ENCODE measurements at regions not wholly inside any gene's neighbourhood (a gene's known extent, or its start where the extent isn't known, plus 50 kb on each side); places are given as distances from the start of the nearest gene placed in this dataset.
A peak's percentile ranks its signal among the peaks of the same experiment; 100 is the strongest.

GRCh38 chr7:22027475-22027874 is 81.8 kb upstream of the CDCA7L start:
- Mint-ChIP-seq H3K27me3 (ENCODE audit: low read depth in 3 of 3) (peaks cover 0 to 3% (median 1%) of the 10 kb centered on the region in 3 donors), H3K9me3 (no peaks in the 10 kb centered on the region), H3K36me3 (no peaks in the 10 kb centered on the region), H3K4me3 (no peak overlapping the region), H3K27ac (no peak overlapping the region), H3K4me1 (no peaks in the 10 kb centered on the region)
- DNase-seq: no peak

- Mint-ChIP-seq H3K4me3 (no peak overlapping the region), H3K27me3 (ENCODE audit: low read depth in 3 of 3) (peaks cover 0 to 3% (median 3%) of the 10 kb centered on the region in 3 donors), H3K27ac (no peak overlapping the region), H3K36me3 (no peaks in the 10 kb centered on the region), H3K9me3 (no peaks in the 10 kb centered on the region), H3K4me1 (peaks cover 0 to 10% of the 10 kb centered on the region in 2 donors)
- DNase-seq: no peak
Measured at GRCh38 chr7:22025983-22026382, 80.3 kb upstream of the CDCA7L start.

- H3K4me3 Mint-ChIP-seq: no peak overlapping the region
- H3K9me3 Mint-ChIP-seq: no peaks in the 10 kb centered on the region
- peaks cover 0 to 11% of the 10 kb centered on the region in 2 donors for H3K4me1 Mint-ChIP-seq
- H3K27me3 Mint-ChIP-seq (ENCODE audit: low read depth in 3 of 3): peaks cover 0 to 3% (median 3%) of the 10 kb centered on the region in 3 donors
- H3K27ac Mint-ChIP-seq: no peak overlapping the region
- no peak for DNase-seq
- H3K36me3 Mint-ChIP-seq: no peaks in the 10 kb centered on the region
Measured at GRCh38 chr7:22025075-22025474, 79.4 kb upstream of the CDCA7L start.

- H3K27me3 Mint-ChIP-seq (ENCODE audit: low read depth in 3 of 3): peaks cover 2 to 8% (median 6%) of the 10 kb centered on the region in 3 donors
- no peaks in the 10 kb centered on the region for H3K9me3 Mint-ChIP-seq
- H3K27ac Mint-ChIP-seq: no peak overlapping the region
- H3K4me3 Mint-ChIP-seq: no peak overlapping the region
- H3K36me3 Mint-ChIP-seq: no peaks in the 10 kb centered on the region
- peaks cover 0 to 11% of the 10 kb centered on the region in 2 donors for H3K4me1 Mint-ChIP-seq
- DNase-seq: no peak
Measured at GRCh38 chr7:22019931-22020330, 74.2 kb upstream of the CDCA7L start.

- no peak overlapping the region for H3K27ac Mint-ChIP-seq
- H3K4me3 Mint-ChIP-seq: no peak overlapping the region
- no peak for DNase-seq
- no peaks in the 10 kb centered on the region for H3K36me3 Mint-ChIP-seq
- peaks cover 0 to 6% of the 10 kb centered on the region in 2 donors for H3K4me1 Mint-ChIP-seq
- H3K9me3 Mint-ChIP-seq: no peaks in the 10 kb centered on the region
- peaks cover 2 to 5% (median 5%) of the 10 kb centered on the region in 3 donors for H3K27me3 Mint-ChIP-seq (ENCODE audit: low read depth in 3 of 3)
Measured at GRCh38 chr7:22016507-22016906, 70.8 kb upstream of the CDCA7L start.

- H3K27ac Mint-ChIP-seq: no peak overlapping the region
- no peaks in the 10 kb centered on the region for H3K4me1 Mint-ChIP-seq
- peaks cover 2 to 8% (median 5%) of the 10 kb centered on the region in 3 donors for H3K27me3 Mint-ChIP-seq (ENCODE audit: low read depth in 3 of 3)
- no peak for DNase-seq
- H3K4me3 Mint-ChIP-seq: no peak overlapping the region
- H3K36me3 Mint-ChIP-seq: no peaks in the 10 kb centered on the region
- H3K9me3 Mint-ChIP-seq: no peaks in the 10 kb centered on the region
Measured at GRCh38 chr7:22013711-22014110, 68.0 kb upstream of the CDCA7L start.

- Mint-ChIP-seq H3K27ac (no peak overlapping the region), H3K9me3 (no peaks in the 10 kb centered on the region), H3K27me3 (ENCODE audit: low read depth in 3 of 3) (peaks cover 0 to 7% (median 6%) of the 10 kb centered on the region in 3 donors), H3K36me3 (no peaks in the 10 kb centered on the region), H3K4me3 (no peak overlapping the region), H3K4me1 (no peaks in the 10 kb centered on the region)
- DNase-seq: no peak
Measured at GRCh38 chr7:22008683-22009082, 63.0 kb upstream of the CDCA7L start.

GRCh38 chr7:22008087-22008486 is 62.4 kb upstream of the CDCA7L start:
- Mint-ChIP-seq H3K27ac (no peak overlapping the region), H3K27me3 (ENCODE audit: low read depth in 3 of 3) (peaks cover 0 to 7% (median 6%) of the 10 kb centered on the region in 3 donors), H3K4me1 (no peaks in the 10 kb centered on the region), H3K4me3 (no peak overlapping the region), H3K36me3 (no peaks in the 10 kb centered on the region), H3K9me3 (no peaks in the 10 kb centered on the region)
- DNase-seq: no peak

GRCh38 chr7:22005151-22005550 is 59.5 kb upstream of the CDCA7L start:
- H3K9me3 Mint-ChIP-seq: no peaks in the 10 kb centered on the region
- no peaks in the 10 kb centered on the region for H3K36me3 Mint-ChIP-seq
- peaks cover 2 to 7% of the 10 kb centered on the region in 2 donors for H3K4me1 Mint-ChIP-seq
- H3K27ac Mint-ChIP-seq: no peak overlapping the region
- DNase-seq: no peak
- H3K27me3 Mint-ChIP-seq (ENCODE audit: low read depth in 3 of 3): peaks cover 0 to 7% (median 6%) of the 10 kb centered on the region in 3 donors
- H3K4me3 Mint-ChIP-seq: no peak overlapping the region

GRCh38 chr7:22002726-22003125 is 57.0 kb upstream of the CDCA7L start:
- H3K27ac Mint-ChIP-seq: no peak overlapping the region
- no peak overlapping the region for H3K4me3 Mint-ChIP-seq
- H3K27me3 Mint-ChIP-seq (ENCODE audit: low read depth in 3 of 3): peaks cover 0 to 6% (median 2%) of the 10 kb centered on the region in 3 donors
- no peaks in the 10 kb centered on the region for H3K9me3 Mint-ChIP-seq
- H3K36me3 Mint-ChIP-seq: no peaks in the 10 kb centered on the region
- no peak for DNase-seq
- peaks cover 2 to 7% of the 10 kb centered on the region in 2 donors for H3K4me1 Mint-ChIP-seq

GRCh38 chr7:22001345-22002004 is 55.8 kb upstream of the CDCA7L start:
- peaks cover 0 to 8% (median 0%) of the 10 kb centered on the region in 3 donors for H3K27me3 Mint-ChIP-seq (ENCODE audit: low read depth in 3 of 3)

GRCh38 chr7:21999896-22000295 is 54.2 kb upstream of the CDCA7L start:
- Mint-ChIP-seq H3K27me3 (ENCODE audit: low read depth in 3 of 3) (peaks cover under 1 to 7% (median under 1%) of the 10 kb centered on the region in 3 donors), H3K36me3 (no peaks in the 10 kb centered on the region), H3K27ac (no peak overlapping the region), H3K9me3 (no peaks in the 10 kb centered on the region), H3K4me1 (peaks cover 2 to 7% of the 10 kb centered on the region in 2 donors), H3K4me3 (no peak overlapping the region)
- no peak for DNase-seq

More at GRCh38 chr7:22001345-22002004, 55.8 kb upstream of the CDCA7L start:
- Mint-ChIP-seq H3K9me3 (no peaks in the 10 kb centered on the region), H3K27ac (no peak overlapping the region), H3K4me3 (peak overlapping the region in 1 of 5 donors; percentile 45), H3K36me3 (no peaks in the 10 kb centered on the region), H3K4me1 (peaks cover 2 to 7% of the 10 kb centered on the region in 2 donors)
- DNase-seq: peak; percentile 38 to 52 (median 41)

GRCh38 chr7:21996641-21997040 is 50.9 kb upstream of the CDCA7L start:
- Mint-ChIP-seq H3K9me3 (no peaks in the 10 kb centered on the region), H3K36me3 (no peaks in the 10 kb centered on the region), H3K4me1 (peaks cover 2 to 7% of the 10 kb centered on the region in 2 donors), H3K27ac (no peak overlapping the region), H3K4me3 (no peak overlapping the region), H3K27me3 (ENCODE audit: low read depth in 3 of 3) (peaks cover 5 to 11% (median 7%) of the 10 kb centered on the region in 3 donors)
- DNase-seq: no peak

All from immature natural killer cell (primary cell).